Prostate gland (tissue), 2 donors: ENCODE measurements at regions not wholly inside any gene's neighbourhood (a gene's known extent, or its start where the extent isn't known, plus 50 kb on each side); places are given as distances from the start of the nearest gene placed in this dataset.

ENCODE experiments used
- DNase-seq: peaks from one replicate; pipeline ENCODE4 v3.0.0-alpha.2; 2019; ENCODE audit warnings: low spot score
- H3K27ac ChIP-seq, 2 donors: fragments of 200-600 bp; sonication (generic); 2 replicates each; pipeline ENCODE4 v1.5.1; 2017 to 2019
- H3K27me3 ChIP-seq: fragments of 200-600 bp; sonication (generic); replicated peaks from 2 replicates; pipeline ENCODE4 v1.5.1; 2019; ENCODE audit not compliant: insufficient read depth
- H3K36me3 ChIP-seq, 2 donors: fragments of 200-600 bp; sonication (generic); 1 replicate in 1 of 2; 2 replicates in 1 of 2; pipeline versions ENCODE4 v1.5.1 to v1.8.1; 2017 to 2019
- H3K4me1 ChIP-seq: fragments of 200-600 bp; sonication (generic); replicated peaks from 2 replicates; pipeline ENCODE4 v1.5.1; 2019
- H3K4me3 ChIP-seq, 2 donors: fragments of 200-600 bp; sonication (generic); 2 replicates each; pipeline ENCODE4 v1.5.1; 2017 to 2019
- H3K9me3 ChIP-seq: fragments of 200-600 bp; sonication (generic); 2 replicates; pipeline ENCODE4 v1.5.1; 2017
- CTCF ChIP-seq, 4 experiments: fragments of 200-600 bp in 2 of 4; fragments of 450-650 bp in 2 of 4; sonication (generic) in 2 of 4; IDR thresholded peaks; 1 replicate in 3 of 4; 2 replicates in 1 of 4; pipeline ENCODE4 v1.5.1; 2016 to 2019; ENCODE audit warnings: antibody characterized with exemption in 4 of 4, mild to moderate bottlenecking in 2 of 4, moderate library complexity in 2 of 4
- POLR2A ChIP-seq: fragments of 450-650 bp; IDR thresholded peaks from one replicate; pipeline ENCODE4 v1.6.1; 2016; ENCODE audit warnings: antibody characterized with exemption, mild to moderate bottlenecking
- POLR2AphosphoS5 ChIP-seq: sonication (generic); formaldehyde crosslinking; IDR thresholded peaks from one replicate; pipeline ENCODE4 v1.6.1; 2017; ENCODE audit warnings: antibody characterized with exemption
- WGBS: methylation state at CpG from one replicate; pipeline ENCODE4 v1.1.5; 2018; 5-methylcytosine and 5-hydroxymethylcytosine counted together
- intact Hi-C: fragments of 100-400 bp; cut with DNase I; formaldehyde crosslinking; loops from one replicate; pipeline ENCODE4 v1.14.2; 2022

DNA sequence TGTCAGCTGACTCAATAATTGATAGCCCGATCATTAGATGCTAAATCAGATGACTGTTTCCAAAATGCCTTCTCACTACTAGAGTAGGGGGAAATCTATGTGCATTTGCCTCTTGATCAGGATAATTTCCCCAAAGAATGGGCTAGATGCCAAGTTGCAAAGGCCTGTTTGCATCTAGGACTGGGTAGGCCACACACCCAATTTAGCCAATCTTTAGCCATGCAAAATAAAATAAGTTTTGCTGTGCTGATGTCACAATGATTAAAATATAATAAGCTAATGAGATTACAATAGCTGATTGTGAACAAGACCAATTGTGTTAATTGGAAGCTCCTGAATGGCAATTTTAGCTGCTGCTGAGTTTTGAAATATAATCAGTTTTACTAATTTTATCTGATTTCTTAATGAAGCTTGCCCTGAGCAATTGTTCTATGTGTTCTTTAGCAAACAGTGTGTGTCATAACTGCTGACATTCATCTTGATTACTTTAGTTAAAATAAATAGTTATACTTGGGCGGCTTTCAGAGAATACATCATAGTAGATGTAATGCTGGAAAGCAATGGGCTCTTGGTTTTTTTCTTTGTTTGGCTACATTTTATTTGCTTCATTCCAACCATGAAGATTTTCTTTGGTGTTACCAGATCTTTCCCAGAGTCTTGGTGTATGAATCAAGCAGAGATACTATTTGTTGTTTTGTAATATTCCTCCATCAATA is 973.2 kb upstream of the SLC35B3 start:
- no peaks in the 10 kb centered on the region for H3K27me3 ChIP-seq

DNA sequence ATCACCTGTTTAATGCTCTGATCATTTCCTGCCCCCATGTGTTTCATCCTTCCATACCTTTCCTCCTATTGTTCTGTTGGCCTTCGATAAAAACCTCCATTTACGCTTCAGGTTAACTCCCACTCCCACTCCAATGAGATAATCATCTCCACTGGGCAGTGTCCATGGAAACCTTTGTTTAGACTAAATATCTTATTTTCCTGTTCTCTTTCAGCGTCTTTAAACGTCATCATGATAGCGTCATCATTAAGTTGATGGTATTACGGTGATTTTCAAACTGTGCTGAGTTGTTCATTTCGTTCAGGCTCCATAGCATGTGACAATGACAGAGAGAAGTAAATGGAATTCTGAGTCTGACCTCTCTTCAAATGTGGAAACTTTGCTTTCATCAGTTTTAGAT is 970.5 kb upstream of the SLC35B3 start:
- H3K9me3 ChIP-seq: no peaks in the 10 kb centered on the region
- intact Hi-C loops: no loop called here
- H3K4me3 ChIP-seq: no peak overlapping the region
- H3K27ac ChIP-seq: no peak overlapping the region
- no peaks in the 10 kb centered on the region for H3K36me3 ChIP-seq
- WGBS: 65% methylated on average over 7 of the region's 7 CpGs
- DNase-seq: no peak
- H3K27me3 ChIP-seq: no peaks in the 10 kb centered on the region
- TF ChIP-seq CTCF (IDR thresholded peaks at IDR 0.05): no peak
- no peak for TF ChIP-seq POLR2A
- TF ChIP-seq POLR2AphosphoS5: no peak
- no peaks in the 10 kb centered on the region for H3K4me1 ChIP-seq

More for the DNA sequence above, 973.2 kb upstream of the SLC35B3 start:
- Histone ChIP-seq H3K36me3 (no peaks in the 10 kb centered on the region), H3K4me1 (no peaks in the 10 kb centered on the region), H3K4me3 (no peak overlapping the region), H3K27ac (peak overlapping the region in 1 of 2 donors; percentile 64), H3K9me3 (no peaks in the 10 kb centered on the region)
- 52% methylated on average over 2 of the region's 2 CpGs for WGBS
- no peak for DNase-seq
- intact Hi-C loops: no loop called here
- no peak for TF ChIP-seq CTCF (IDR thresholded peaks at IDR 0.05)
- TF ChIP-seq POLR2AphosphoS5: peak; percentile 43
- TF ChIP-seq POLR2A: no peak

GRCh38 chr6:9405369-9405768 is 970.0 kb upstream of the SLC35B3 start:
- no peaks in the 10 kb centered on the region for H3K4me1 ChIP-seq
- H3K27me3 ChIP-seq: no peaks in the 10 kb centered on the region
- no peak overlapping the region for H3K4me3 ChIP-seq
- no peaks in the 10 kb centered on the region for H3K36me3 ChIP-seq
- no peak for DNase-seq
- H3K9me3 ChIP-seq: no peaks in the 10 kb centered on the region
- no peak overlapping the region for H3K27ac ChIP-seq
- intact Hi-C loops: no loop called here
- no peak for TF ChIP-seq CTCF (IDR thresholded peaks at IDR 0.05)
- no peak for TF ChIP-seq POLR2AphosphoS5
- TF ChIP-seq POLR2A: no peak
- WGBS: 79% methylated on average over 6 of the region's 6 CpGs

GRCh38 chr6:9404351-9405146 is 969.2 kb upstream of the SLC35B3 start:
- Histone ChIP-seq H3K9me3 (no peaks in the 10 kb centered on the region), H3K36me3 (no peaks in the 10 kb centered on the region), H3K4me3 (no peak overlapping the region), H3K4me1 (no peaks in the 10 kb centered on the region), H3K27ac (no peak overlapping the region), H3K27me3 (no peaks in the 10 kb centered on the region)
- intact Hi-C loops: no loop called here
- TF ChIP-seq POLR2A (no peak), CTCF (IDR thresholded peaks at IDR 0.05) (no peak)
- DNase-seq: no peak
- 32% methylated on average over 10 of the region's 10 CpGs for WGBS
